ENCODE measurements at regions not wholly inside any gene's neighbourhood (a gene's known extent, or its start where the extent isn't known, plus 50 kb on each side); places are given as distances from the start of the nearest gene placed in this dataset.

- TF ChIP-seq, protein P1, sequence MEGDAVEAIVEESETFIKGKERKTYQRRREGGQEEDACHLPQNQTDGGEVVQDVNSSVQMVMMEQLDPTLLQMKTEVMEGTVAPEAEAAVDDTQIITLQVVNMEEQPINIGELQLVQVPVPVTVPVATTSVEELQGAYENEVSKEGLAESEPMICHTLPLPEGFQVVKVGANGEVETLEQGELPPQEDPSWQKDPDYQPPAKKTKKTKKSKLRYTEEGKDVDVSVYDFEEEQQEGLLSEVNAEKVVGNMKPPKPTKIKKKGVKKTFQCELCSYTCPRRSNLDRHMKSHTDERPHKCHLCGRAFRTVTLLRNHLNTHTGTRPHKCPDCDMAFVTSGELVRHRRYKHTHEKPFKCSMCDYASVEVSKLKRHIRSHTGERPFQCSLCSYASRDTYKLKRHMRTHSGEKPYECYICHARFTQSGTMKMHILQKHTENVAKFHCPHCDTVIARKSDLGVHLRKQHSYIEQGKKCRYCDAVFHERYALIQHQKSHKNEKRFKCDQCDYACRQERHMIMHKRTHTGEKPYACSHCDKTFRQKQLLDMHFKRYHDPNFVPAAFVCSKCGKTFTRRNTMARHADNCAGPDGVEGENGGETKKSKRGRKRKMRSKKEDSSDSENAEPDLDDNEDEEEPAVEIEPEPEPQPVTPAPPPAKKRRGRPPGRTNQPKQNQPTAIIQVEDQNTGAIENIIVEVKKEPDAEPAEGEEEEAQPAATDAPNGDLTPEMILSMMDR (conservative IDR thresholded peaks at IDR 0.05; ENCODE audit: low read depth, low read length): no peak
- TF ChIP-seq EZH2 (IDR thresholded peaks at IDR 0.05; ENCODE audit: borderline replicate concordance, low read depth, low read length, poor library complexity, severe bottlenecking): no peak
Observed at GRCh38 chr18:23380817-23381216, 72.3 kb upstream of the RIOK3 start.

Data from A673 (cell line).